ENCODE measurements at regions not wholly inside any gene's neighbourhood (a gene's known extent, or its start where the extent isn't known, plus 50 kb on each side); places are given as distances from the start of the nearest gene placed in this dataset.
"Not testable (repeated sequence)": the region's sequence is repeated elsewhere in the genome, so short reads cannot be mapped to it uniquely, and the experiment has no call there.

DNA sequence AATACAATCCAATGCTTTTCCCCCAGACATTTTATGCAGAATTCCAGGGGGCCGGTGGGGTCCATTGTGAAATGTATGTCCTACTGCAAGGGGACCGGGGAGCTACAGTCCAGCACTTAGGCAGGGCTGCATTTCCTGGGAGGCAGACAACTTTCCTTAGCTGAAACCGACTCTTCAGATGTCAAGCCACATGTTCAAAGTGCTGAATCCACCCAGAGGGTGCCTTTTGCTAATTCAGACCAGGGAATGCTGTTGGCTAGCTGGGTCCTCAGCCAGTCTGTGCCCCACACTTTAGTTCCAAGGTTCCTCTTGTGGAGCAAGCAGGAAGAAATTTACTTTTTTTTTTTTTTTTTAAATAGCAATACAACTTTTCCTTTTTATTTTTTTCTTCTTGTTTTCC lies 219.5 kb upstream of the LRTM1 start:
- no peak for DNase-seq

DNA sequence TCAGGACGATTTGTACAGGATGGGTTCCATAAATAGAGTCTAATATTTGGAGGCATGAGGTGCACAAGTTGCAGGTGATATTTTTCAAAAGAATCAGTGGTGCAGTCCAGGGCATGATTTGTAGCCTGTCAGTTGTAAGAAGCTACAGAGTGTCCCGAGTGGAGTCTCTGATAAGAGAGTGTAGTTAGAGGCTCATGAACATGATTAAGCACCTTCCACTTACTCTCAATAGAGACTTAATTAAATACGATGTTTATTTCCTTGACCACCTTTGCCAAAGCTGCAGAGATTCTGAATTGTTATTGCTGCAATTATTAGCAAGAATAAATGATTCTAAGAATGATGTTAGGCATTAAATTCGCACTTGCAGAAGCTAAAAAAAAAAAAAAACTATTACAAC lies 218.4 kb upstream of the LRTM1 start:
- DNase-seq, result no peak

DNA sequence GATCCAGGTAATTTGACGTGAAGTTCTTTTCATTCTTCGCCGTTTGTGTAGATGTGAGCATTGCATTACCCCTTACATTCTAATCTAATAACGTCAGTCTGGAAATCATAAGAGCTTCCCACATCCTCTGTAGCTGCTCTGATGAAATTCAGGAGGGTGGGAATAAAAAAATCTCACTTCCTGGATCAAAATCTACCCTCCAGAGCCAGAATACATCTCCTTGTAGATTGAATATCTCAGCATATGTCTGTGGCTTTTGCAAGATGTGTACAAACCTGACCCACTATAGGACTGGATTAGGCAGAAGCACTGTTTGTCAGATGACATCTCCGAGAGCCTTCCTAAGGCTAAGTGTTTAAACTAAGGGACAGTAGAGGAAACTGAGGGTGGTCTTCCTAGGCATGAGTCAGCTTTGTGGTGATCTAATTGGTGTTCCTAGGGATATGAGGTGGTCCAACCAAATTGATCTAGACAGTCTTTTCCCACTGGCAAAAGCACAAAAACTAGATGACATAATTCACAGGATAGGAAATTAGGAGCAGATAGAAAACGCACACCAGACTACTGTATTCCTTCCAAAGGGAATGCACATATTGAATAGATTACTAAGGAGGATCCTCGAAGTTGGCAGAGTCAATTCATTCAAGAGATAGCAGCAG lies 216.3 kb upstream of the LRTM1 start:
- DNase-seq, result no peak

DNA sequence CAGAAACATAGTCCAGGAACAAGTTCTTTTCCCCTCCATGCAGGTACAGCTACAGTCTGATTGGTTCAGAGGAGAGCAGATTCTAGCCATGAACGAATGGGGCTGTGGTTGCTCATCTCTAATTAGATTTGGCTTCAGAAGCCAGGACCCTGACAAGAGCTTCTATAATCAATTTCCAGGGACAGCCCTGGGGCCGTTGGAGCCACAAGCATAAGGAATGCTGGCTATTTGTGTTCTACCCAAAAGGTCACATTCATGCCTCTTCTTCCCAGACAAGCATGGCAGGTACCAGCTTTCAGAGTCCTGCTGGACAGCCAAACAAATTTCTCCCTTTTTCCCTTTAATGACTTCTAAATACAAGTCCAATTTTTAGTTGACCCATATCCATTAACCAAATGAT lies 215.5 kb upstream of the LRTM1 start:
- no peak for DNase-seq

DNA sequence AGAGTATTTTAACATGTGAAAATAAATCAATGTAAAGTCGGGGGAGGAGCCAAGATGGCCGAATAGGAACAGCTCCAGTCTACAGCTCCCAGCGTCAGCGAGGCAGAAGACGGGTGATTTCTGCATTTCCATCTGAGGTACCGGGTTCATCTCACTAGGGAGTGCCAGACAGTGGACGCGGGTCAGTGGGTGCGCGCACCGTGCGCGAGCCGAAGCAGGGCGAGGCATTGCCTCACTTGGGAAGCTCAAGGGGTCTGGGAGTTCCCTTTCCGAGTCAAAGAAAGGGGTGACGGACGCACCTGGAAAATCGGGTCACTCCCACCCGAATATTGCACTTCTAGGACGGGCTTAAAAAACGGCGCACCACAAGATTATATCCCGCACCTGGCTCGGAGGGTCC lies 208.4 kb upstream of the LRTM1 start:
- not testable (repeated sequence) for DNase-seq

DNA sequence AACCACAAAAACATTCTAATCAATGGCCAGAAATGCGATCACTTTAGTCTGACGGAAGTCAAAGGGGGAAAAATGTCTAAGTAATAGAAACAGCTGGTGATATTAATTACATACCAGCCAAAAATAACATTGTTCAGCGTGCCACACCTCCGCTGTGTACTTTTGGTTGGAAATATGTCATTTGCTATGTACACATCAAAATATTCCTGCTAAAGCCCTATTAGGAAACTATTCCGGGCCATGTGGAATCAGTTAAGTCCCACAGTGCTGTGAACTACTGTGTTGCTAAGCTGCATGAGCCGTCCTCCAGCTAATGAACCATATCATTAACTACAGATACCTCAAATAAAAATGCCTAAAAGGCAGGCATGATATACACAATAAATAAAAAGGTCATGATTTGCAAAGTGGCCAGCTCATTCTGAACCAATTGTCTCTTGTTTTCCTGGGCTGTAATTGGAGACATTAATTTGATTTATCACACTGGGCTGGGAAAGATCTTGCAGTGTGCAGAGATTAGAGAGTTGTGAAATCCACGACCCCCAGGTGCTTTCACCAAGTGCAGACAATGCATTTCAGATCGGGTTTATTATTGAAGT lies 200.5 kb upstream of the LRTM1 start:
- no peak for DNase-seq

DNA sequence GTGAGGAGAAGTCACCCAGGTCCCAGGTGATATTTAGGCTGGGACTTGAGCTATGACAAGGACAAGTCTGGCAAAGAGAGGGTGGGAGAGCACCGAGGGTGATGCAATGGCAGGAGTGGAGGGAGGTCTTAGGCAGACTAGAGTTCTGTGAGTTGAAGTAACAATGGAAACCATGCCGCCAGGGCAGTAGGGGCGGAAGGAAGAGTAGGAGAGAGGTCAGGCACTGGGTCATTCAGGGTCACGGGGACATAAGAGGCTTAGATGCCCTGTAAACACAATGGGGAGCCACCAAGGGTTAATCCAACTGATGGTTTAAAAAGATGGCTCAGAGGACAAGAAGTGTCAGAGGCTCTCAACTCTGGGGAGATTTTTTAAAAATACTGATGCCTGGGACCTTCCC lies 199.7 kb upstream of the LRTM1 start:
- DNase-seq, result no peak

DNA sequence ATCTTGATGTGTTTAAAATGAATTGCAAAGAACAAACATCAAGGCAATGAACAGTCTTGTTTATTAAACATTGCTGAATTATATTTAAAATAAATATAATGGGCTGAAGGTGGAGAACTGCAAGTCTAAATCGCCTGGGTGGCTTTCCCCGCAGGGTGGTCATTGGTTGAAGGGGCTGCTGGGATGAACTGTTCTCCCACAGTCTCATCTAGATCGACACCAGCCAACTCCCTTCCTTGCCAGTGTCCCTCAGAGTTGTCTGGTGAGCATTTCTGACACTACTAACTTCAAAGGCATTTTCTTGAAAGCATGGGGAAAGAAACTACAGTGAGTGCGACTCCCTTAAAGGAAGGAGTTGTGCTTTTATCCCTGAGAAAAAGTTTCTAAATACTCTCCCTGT lies 196.5 kb upstream of the LRTM1 start:
- no peak for DNase-seq
